G401 (cell line): ENCODE measurements at regions not wholly inside any gene's neighbourhood (a gene's known extent, or its start where the extent isn't known, plus 50 kb on each side); places are given as distances from the start of the nearest gene placed in this dataset.

Source experiments
- DNase-seq: peaks from one replicate; pipeline ENCODE4 v3.0.0-alpha.2; 2015; ENCODE audit warnings: low spot score
- in situ Hi-C: cut with HindIII; loops from 2 replicates; pipeline ENCODE4 v1.10.0; 2016; ENCODE audit warnings: low sequenced_read_pairs, mixed read lengths

DNA sequence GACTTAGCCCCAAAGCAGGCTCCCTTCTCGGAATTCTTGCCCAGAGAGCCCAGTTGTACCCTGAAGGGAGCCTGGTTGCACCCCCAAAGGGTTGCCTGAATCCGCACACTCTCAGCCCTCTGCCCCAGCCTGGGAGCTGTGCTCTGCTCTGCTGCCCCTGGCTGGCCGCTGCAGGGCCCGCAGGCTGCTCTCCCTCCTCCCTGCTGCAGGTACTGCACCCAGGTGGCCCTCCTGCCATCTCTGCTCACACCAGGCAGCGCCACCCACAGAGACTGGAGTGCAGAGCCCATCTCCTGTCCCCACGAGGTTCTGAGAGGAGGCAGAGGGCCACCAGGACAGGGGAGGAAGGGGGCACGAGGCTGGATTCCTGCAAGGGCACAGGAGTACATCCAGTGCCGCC lies 134.2 kb upstream of the NSMCE3 start:
- no peak for DNase-seq
- in situ Hi-C loops: no loop called here

GRCh38 chr15:29401644-29402043 lies 132.0 kb upstream of the NSMCE3 start:
- in situ Hi-C loops: no loop called here
- DNase-seq: no peak

- DNase-seq: no peak
Observed at GRCh38 chr15:29400701-29401100, 131.1 kb upstream of the NSMCE3 start.

GRCh38 chr15:29398907-29399306 lies 129.3 kb upstream of the NSMCE3 start:
- in situ Hi-C loops: no loop called here
- no peak for DNase-seq

More at GRCh38 chr15:29400701-29401100, 131.1 kb upstream of the NSMCE3 start:
- in situ Hi-C loops: no loop called here

GRCh38 chr15:29396176-29396811 lies 126.7 kb upstream of the NSMCE3 start:
- in situ Hi-C loops: no loop called here
- DNase-seq: no peak

DNA sequence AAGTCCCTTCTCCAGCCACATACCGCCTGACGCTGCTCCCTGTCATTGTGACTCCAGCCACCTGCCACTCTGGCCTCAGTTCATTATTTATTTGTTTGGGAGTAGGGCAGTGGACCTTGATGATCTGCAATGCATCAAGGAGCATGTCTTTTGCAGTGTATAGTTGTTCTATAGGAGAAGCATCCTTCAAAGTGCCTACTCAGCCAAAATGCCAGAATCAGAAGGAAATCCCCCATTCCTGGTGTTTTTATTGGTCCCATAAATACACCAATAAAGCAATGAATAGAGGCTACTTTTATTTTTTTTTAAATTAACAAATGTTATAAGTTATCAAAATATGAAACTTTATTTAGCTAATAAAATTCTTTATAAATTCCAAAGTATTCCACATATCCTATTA lies 123.8 kb upstream of the NSMCE3 start:
- in situ Hi-C loops: no loop called here
- no peak for DNase-seq

DNA sequence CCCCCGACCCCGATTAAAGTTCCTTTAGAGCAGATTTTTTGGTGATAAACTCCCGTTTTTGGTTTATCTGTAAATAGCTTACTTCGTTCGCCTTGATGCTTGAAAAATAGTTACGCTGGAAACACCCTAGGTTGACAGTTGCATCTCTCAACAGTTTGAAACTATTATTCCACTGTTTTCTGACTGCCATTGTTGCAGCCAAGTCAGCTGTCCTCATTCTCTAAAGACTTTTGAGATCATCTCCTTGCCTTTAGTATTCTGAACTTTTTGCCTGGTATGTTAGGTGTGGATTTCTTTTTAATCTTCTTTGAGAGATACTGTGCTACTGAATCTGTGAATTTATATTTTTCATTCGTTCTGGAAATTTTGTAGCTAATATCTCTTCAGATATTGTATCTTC lies 122.7 kb upstream of the NSMCE3 start:
- DNase-seq: no peak
- in situ Hi-C loops: no loop called here

DNA sequence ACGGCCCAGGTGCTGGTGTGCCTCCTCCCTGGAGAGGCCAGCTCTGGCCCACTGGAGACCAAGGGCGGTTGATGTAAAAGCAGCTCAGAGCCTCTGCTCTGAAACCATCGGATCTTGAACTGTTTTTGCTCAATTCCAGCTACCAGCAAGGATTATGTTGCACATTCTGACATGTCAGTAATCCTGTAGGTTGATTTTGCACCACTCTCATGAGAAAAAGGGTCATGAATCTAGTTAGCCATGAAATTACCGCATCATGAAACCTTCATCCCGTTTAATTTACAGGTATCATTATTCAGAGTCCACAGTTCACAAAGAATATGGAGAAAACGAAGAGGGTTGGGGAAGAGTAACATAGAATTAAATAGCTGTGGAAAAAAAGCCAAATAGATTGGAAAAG lies 120.4 kb upstream of the NSMCE3 start:
- in situ Hi-C loops: no loop called here
- no peak for DNase-seq

DNA sequence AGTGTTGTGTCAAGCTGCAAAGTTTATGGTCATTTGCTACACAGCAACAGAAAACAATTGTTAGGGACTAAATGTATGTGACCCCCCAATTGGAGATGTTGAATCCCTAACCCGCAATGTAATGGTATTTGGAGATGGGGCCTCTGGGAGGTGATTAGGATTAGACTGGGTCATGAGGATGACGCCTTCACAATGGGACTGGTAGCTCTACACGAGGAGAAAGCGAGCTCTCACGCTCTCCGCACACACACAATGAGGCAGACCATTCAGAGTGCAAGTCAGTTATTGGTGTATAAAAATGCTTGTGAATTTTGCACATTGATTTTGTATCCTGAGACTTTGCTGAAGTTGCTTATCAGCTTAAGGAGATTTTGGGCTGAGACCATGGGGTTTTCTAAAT lies 116.9 kb upstream of the NSMCE3 start:
- in situ Hi-C loops: no loop called here
- DNase-seq: no peak

DNA sequence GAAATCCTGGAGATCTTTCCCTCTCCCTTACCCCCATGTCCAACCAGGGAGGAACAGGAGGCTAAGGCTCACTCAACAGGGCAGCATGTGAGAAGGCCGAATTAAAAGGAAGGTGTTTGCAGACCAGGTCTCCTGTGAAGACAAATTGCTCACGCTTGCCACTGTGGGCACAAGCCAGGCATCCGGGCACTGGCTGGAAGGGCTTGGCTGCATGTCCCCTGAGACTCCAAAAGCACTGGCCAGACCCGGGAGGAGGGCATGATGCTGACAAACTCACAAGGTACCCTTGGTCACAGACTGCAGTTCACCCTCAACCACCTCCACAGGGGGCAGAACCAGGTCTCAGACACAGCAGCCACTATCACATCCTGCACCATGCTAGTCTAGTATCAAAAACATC lies 113.7 kb upstream of the NSMCE3 start:
- in situ Hi-C loops: no loop called here
- no peak for DNase-seq

GRCh38 chr15:29382862-29383261 lies 113.2 kb upstream of the NSMCE3 start:
- in situ Hi-C loops: no loop called here
- DNase-seq: no peak

DNA sequence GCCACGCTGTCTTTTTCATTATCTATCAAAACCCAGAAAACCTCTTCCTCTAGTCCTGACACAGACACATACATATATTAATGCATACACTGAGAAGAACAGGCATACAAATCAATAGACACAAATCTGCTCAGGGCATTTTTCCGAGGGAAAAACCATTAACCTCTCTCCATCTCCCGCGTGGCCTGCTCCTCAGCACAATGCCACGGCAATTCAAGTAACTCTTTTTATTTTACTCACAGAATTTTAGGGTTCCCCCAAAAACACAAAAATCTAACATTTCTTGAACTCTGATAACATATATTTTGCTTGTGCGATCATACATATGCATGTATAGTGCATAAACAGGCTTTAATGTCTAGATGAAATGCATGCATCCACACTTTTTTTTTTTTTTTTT lies 110.8 kb upstream of the NSMCE3 start:
- in situ Hi-C loops: no loop called here
- DNase-seq: no peak

DNA sequence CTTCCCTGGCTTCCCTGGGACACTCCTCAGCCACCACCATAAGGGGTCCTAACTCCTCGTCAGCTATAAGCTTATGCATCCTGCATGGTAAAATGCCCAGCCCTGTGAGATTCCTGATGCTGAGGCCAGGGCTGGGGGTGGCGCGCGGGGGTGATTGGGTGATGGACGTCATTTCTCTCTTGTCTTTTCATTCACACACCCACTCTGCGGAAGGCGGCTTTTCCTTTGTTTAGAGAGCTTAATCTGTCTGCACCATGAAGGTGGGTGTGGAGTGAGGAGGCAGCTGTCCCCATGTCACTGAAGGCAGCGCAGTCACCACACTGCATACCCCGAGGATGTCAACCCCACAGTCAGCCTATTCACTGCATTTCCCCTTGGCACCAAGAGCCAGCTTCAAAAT lies 110.0 kb upstream of the NSMCE3 start:
- no peak for DNase-seq
- in situ Hi-C loops: no loop called here

GRCh38 chr15:29377161-29377560 lies 107.5 kb upstream of the NSMCE3 start:
- DNase-seq: peak; percentile 25
- in situ Hi-C loops: no loop called here

- in situ Hi-C loops: no loop called here
- peak; percentile 67 for DNase-seq
Observed at GRCh38 chr15:29376590-29376989, 107.0 kb upstream of the NSMCE3 start.

GRCh38 chr15:29369261-29369660 lies 99.6 kb upstream of the NSMCE3 start:
- in situ Hi-C loops: no loop called here
- DNase-seq: no peak

DNA sequence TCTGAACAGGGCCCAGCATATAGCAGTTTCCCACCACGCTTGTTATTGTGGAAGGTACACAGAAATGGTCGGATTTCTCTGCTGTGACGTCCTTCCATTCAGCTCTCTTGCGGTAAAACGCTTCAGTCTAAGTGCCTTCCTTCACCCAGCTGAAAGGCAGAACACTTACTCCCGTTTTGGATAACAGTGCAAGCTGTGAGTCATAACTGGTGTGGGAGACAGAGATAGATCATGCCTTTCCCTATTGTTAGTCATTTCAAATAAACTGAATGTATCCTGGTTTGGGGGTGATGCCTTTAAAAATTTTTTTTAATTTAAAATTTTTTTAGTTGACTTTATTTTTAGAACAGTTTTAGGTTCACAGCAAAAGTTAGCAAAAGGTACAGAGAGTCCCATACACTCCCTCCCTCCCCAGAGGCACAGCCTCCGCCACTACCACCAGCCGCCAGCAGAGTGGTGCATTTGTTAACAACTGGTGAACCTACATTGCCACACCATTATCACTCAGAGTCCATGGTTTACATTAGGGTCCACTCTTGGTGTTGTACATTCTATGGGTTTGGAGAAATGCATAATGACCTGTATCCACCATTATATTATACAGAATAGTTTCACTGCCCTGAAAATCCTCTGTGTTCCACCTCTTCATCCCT lies 94.9 kb upstream of the NSMCE3 start:
- in situ Hi-C loops: no loop called here
- DNase-seq: no peak

GRCh38 chr15:29361560-29361959 lies 91.9 kb upstream of the NSMCE3 start:
- in situ Hi-C loops: no loop called here
- DNase-seq: no peak

GRCh38 chr15:29360152-29360551 lies 90.5 kb upstream of the NSMCE3 start:
- DNase-seq: no peak
- in situ Hi-C loops: no loop called here

- no peak for DNase-seq
- in situ Hi-C loops: no loop called here
Observed at GRCh38 chr15:29356786-29357185, 87.2 kb upstream of the NSMCE3 start.

DNA sequence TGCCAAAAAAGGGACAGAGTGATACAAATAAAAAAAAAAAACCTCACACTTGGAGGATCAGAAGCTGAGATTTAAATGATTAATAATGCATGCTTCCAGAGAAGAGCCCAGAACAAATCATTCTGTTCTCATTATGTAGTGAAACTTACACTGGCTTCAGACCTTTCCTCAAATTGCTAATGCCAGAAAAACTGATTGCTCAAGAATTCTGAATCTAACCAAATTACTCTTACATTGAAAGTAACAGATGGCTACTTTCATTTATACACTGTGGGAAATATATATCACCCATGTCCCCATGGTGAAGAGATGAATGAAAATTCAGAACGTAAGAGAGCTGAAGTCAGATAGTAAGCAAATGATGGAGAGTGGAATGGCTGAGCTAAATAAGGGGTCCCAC lies 85.9 kb upstream of the NSMCE3 start:
- in situ Hi-C loops: no loop called here
- no peak for DNase-seq
